SK-N-SH treated with all-trans-retinoic acid at 6 μM for 48 hours (cell line): ENCODE measurements at regions not wholly inside any gene's neighbourhood (a gene's known extent, or its start where the extent isn't known, plus 50 kb on each side); places are given as distances from the start of the nearest gene placed in this dataset.

Experiments used
- ATAC-seq: fragments of 200-7000 bp; cut with Tn5 transposase; 3 replicates; pipeline ENCODE4 v1.9.1; 2020; ENCODE audit warnings: mild to moderate bottlenecking, moderate library complexity
- ARNTL ChIP-seq: fragments of 450-650 bp; formaldehyde crosslinking; IDR thresholded peaks from 2 replicates; pipeline ENCODE4 v1.5.0; 2020; ENCODE audit warnings: low read depth, mild to moderate bottlenecking, moderate library complexity, borderline replicate concordance
- BACH2 ChIP-seq: fragments of 250-450 bp; sonication (Bioruptor Pico); IDR thresholded peaks from 2 replicates; pipeline ENCODE4 v1.9.0; 2021; ENCODE audit warnings: mild to moderate bottlenecking, borderline replicate concordance
- CSDC2 ChIP-seq: fragments of 250-450 bp; sonication (Bioruptor Pico); IDR thresholded peaks from 2 replicates; pipeline ENCODE4 v1.5.0; 2020; ENCODE audit warnings: mild to moderate bottlenecking, moderate library complexity
- ESRRG ChIP-seq: fragments of 250-450 bp; sonication (Bioruptor Pico); IDR thresholded peaks from 2 replicates; pipeline ENCODE4 v1.6.1; 2021; ENCODE audit warnings: mild to moderate bottlenecking
- GLIS3 ChIP-seq: fragments of 250-450 bp; sonication (Bioruptor Pico); IDR thresholded peaks from 2 replicates; pipeline ENCODE4 v1.5.0; 2020; ENCODE audit warnings: mild to moderate bottlenecking, moderate library complexity
- ISL1 ChIP-seq: fragments of 250-450 bp; sonication (Bioruptor Pico); IDR thresholded peaks from 2 replicates; pipeline ENCODE4 v2.1.2; 2022; ENCODE audit warnings: mild to moderate bottlenecking, moderate library complexity
- OSR1 ChIP-seq: fragments of 250-450 bp; sonication (Bioruptor Pico); IDR thresholded peaks from 2 replicates; pipeline ENCODE4 v1.8.0; 2022; ENCODE audit warnings: moderate library complexity, mild to moderate bottlenecking, inconsistent platforms
- PATZ1 ChIP-seq: fragments of 250-450 bp; sonication (Bioruptor Pico); IDR thresholded peaks from 2 replicates; pipeline ENCODE4 v1.8.0; 2020; ENCODE audit warnings: mild to moderate bottlenecking, moderate library complexity, borderline replicate concordance
- POU6F1 ChIP-seq: fragments of 250-450 bp; sonication (Bioruptor Pico); IDR thresholded peaks from 2 replicates; pipeline ENCODE4 v1.8.0; 2021; ENCODE audit warnings: low read depth, mild to moderate bottlenecking, moderate library complexity, borderline replicate concordance
- PPARA ChIP-seq: fragments of 250-450 bp; sonication (Bioruptor Pico); IDR thresholded peaks from 2 replicates; pipeline ENCODE4 v1.5.0; 2020; ENCODE audit warnings: mild to moderate bottlenecking, borderline replicate concordance
- RARB ChIP-seq: fragments of 250-450 bp; sonication (Bioruptor Pico); IDR thresholded peaks from 2 replicates; pipeline ENCODE4 v1.8.0; 2021; ENCODE audit warnings: mild to moderate bottlenecking, moderate library complexity
- SNAI2 ChIP-seq: fragments of 250-450 bp; sonication (Bioruptor Pico); IDR thresholded peaks from 2 replicates; pipeline ENCODE4 v1.5.0; 2020; ENCODE audit warnings: mild to moderate bottlenecking, moderate library complexity
- TCF4 ChIP-seq: fragments of 250-450 bp; sonication (Bioruptor Pico); IDR thresholded peaks from 2 replicates; pipeline ENCODE4 v1.8.0; 2021; ENCODE audit warnings: mild to moderate bottlenecking, moderate library complexity, borderline replicate concordance
- TOX ChIP-seq: fragments of 250-450 bp; sonication (Bioruptor Pico); IDR thresholded peaks from 2 replicates; pipeline ENCODE4 v1.8.0; 2021; ENCODE audit warnings: mild to moderate bottlenecking, moderate library complexity, borderline replicate concordance
- TSHZ2 ChIP-seq: fragments of 250-450 bp; sonication (Bioruptor Pico); IDR thresholded peaks from 2 replicates; pipeline ENCODE4 v1.5.0; 2020; ENCODE audit warnings: mild to moderate bottlenecking, moderate library complexity
- ZC3H10 ChIP-seq: fragments of 250-450 bp; sonication (Bioruptor Pico); IDR thresholded peaks from 2 replicates; pipeline ENCODE4 v1.5.1; 2021; ENCODE audit warnings: mild to moderate bottlenecking, moderate library complexity
- ZFP3 ChIP-seq: fragments of 250-450 bp; sonication (Bioruptor Pico); IDR thresholded peaks from 2 replicates; pipeline ENCODE4 v1.5.0; 2020; ENCODE audit warnings: mild to moderate bottlenecking, moderate library complexity
- ZFP30 ChIP-seq: fragments of 450-650 bp; formaldehyde crosslinking; IDR thresholded peaks from 2 replicates; pipeline ENCODE4 v1.5.0; 2022; ENCODE audit warnings: mild to moderate bottlenecking, moderate library complexity
- ZNF565 ChIP-seq: fragments of 450-650 bp; formaldehyde crosslinking; conservative IDR thresholded peaks from 2 replicates; pipeline ENCODE4 v1.5.0; 2020; ENCODE audit warnings: low read depth, mild to moderate bottlenecking, moderate library complexity
- ZNF70 ChIP-seq: fragments of 450-650 bp; formaldehyde crosslinking; IDR thresholded peaks from 2 replicates; pipeline ENCODE4 v1.5.0; 2020; ENCODE audit warnings: mild to moderate bottlenecking, moderate library complexity
- ZNF8 ChIP-seq: fragments of 450-650 bp; formaldehyde crosslinking; IDR thresholded peaks from 2 replicates; pipeline ENCODE4 v1.5.0; 2020; ENCODE audit warnings: mild to moderate bottlenecking, moderate library complexity
- TF ChIP-seq, protein P1 (sequence below): fragments of 250-450 bp; sonication (Bioruptor Pico); IDR thresholded peaks from 2 replicates; pipeline ENCODE4 v1.5.1; 2021; ENCODE audit warnings: mild to moderate bottlenecking, moderate library complexity
- TF ChIP-seq, protein P2 (sequence below): fragments of 250-450 bp; sonication (Bioruptor Pico); IDR thresholded peaks from 2 replicates; pipeline ENCODE4 v1.5.1; 2020; ENCODE audit warnings: low read depth, mild to moderate bottlenecking, moderate library complexity

DNA sequence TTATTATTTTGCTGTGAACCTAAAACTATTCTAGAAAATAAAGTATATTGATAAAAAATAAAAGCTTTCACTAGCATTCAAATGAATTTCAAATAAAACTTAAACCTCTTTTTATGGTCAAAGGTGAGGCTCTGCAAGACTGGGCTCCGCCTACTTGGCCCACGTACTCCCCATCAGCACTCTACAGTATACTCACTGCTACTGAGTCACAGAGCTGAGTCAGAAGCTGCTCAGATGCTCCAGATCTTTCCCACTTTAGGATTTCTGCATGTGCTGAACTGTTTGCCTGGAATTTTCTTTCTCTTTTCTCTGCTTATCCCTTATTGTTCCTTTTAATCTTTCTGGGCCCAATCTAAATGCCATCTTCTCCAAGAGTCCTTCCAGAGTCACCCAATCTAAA, 331.9 kb upstream of the CCNG1 start:
- TF ChIP-seq ZNF70 (CRISPR knock-in tag) (no peak), ZFP3 (CRISPR knock-in tag) (no peak), ZFP30 (CRISPR knock-in tag) (no peak), GLIS3 (no peak), POU6F1 (no peak), ARNTL (CRISPR knock-in tag) (no peak), SNAI2 (CRISPR knock-in tag) (no peak), ESRRG (CRISPR knock-in tag) (no peak), OSR1 (CRISPR knock-in tag) (no peak), ZNF565 (CRISPR knock-in tag) (no peak), ZNF8 (CRISPR knock-in tag) (no peak), TCF4 (CRISPR knock-in tag) (no peak), PPARA (CRISPR knock-in tag) (no peak), PATZ1 (no peak), ISL1 (CRISPR knock-in tag) (no peak)
- TF ChIP-seq, protein P1, sequence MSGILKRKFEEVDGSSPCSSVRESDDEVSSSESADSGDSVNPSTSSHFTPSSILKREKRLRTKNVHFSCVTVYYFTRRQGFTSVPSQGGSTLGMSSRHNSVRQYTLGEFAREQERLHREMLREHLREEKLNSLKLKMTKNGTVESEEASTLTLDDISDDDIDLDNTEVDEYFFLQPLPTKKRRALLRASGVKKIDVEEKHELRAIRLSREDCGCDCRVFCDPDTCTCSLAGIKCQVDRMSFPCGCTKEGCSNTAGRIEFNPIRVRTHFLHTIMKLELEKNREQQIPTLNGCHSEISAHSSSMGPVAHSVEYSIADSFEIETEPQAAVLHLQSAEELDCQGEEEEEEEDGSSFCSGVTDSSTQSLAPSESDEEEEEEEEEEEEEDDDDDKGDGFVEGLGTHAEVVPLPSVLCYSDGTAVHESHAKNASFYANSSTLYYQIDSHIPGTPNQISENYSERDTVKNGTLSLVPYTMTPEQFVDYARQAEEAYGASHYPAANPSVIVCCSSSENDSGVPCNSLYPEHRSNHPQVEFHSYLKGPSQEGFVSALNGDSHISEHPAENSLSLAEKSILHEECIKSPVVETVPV (CRISPR knock-in tag) = no peak
- TF ChIP-seq, protein P2, sequence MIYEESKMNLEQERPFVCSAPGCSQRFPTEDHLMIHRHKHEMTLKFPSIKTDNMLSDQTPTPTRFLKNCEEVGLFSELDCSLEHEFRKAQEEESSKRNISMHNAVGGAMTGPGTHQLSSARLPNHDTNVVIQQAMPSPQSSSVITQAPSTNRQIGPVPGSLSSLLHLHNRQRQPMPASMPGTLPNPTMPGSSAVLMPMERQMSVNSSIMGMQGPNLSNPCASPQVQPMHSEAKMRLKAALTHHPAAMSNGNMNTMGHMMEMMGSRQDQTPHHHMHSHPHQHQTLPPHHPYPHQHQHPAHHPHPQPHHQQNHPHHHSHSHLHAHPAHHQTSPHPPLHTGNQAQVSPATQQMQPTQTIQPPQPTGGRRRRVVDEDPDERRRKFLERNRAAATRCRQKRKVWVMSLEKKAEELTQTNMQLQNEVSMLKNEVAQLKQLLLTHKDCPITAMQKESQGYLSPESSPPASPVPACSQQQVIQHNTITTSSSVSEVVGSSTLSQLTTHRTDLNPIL (CRISPR knock-in tag) = no peak
- ATAC-seq = peak; percentile 68; the same call in 2 of the 3 replicates

DNA sequence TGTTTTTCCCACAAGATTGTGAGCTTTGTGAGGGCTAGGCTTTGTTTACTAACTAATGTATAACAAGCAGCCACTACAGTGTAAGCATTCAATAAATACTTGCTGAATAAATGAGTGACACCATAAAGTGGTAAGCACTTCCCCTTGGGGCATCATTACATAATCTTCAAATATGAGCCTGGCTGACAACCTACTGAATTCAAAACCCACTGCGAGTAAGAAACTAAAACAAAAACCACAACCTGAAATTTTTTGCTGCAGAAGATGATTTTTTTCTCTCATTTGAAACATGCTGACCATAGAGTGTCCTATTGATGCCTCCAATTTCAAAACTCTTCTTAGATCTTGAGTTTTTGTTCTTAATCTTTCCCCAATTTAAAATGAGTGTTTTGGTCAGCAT, 331.3 kb upstream of the CCNG1 start:
- TF ChIP-seq TOX (CRISPR knock-in tag) = no peak
- no peak for TF ChIP-seq GLIS3
- TF ChIP-seq ZFP3 (CRISPR knock-in tag) = no peak
- TF ChIP-seq CSDC2 = no peak
- TF ChIP-seq TSHZ2 (CRISPR knock-in tag) = no peak
- no peak for TF ChIP-seq BACH2 (CRISPR knock-in tag)
- TF ChIP-seq ZNF70 (CRISPR knock-in tag) = no peak
- TF ChIP-seq RARB (CRISPR knock-in tag) = no peak
- TF ChIP-seq ARNTL (CRISPR knock-in tag) = no peak
- TF ChIP-seq, protein P1 (CRISPR knock-in tag) = no peak
- no peak for TF ChIP-seq ISL1 (CRISPR knock-in tag)
- TF ChIP-seq ZC3H10 = no peak
- TF ChIP-seq SNAI2 (CRISPR knock-in tag) = no peak
- TF ChIP-seq ZNF565 (CRISPR knock-in tag) = no peak
- TF ChIP-seq TCF4 (CRISPR knock-in tag) = no peak
- TF ChIP-seq PPARA (CRISPR knock-in tag) = no peak
- TF ChIP-seq, all 23 proteins: peak for 0
- no peak for ATAC-seq
